H1 (cell line): ENCODE measurements at regions not wholly inside any gene's neighbourhood (a gene's known extent, or its start where the extent isn't known, plus 50 kb on each side); places are given as distances from the start of the nearest gene placed in this dataset.

Experiments used
- EGR1 ChIP-seq: IDR thresholded peaks from 2 replicates; pipeline ENCODE4 v1.6.1; 2011; ENCODE audit warnings: low read depth, low read length, borderline replicate concordance
- GABPA ChIP-seq: IDR thresholded peaks from 2 replicates; pipeline ENCODE4 v1.6.1; 2011; ENCODE audit warnings: mild to moderate bottlenecking, low read length, moderate library complexity, borderline replicate concordance; ENCODE audit not compliant: insufficient read depth
- KDM5A ChIP-seq: fragments of 200-600 bp; IDR thresholded peaks from 2 replicates; pipeline ENCODE4 v1.7.1; 2012; ENCODE audit warnings: mild to moderate bottlenecking, low read length, inconsistent platforms, mixed read lengths
- POLR2A ChIP-seq, 2 experiments: IDR thresholded peaks; 1 replicate in 1 of 2; 2 replicates in 1 of 2; pipeline ENCODE4 v1.6.1; 2011; ENCODE audit warnings: low read depth in 2 of 2, low read length in 2 of 2, mild to moderate bottlenecking in 2 of 2; ENCODE audit errors: control extremely low read depth in 1 of 2
- TF ChIP-seq, protein P1 (sequence below): fragments of 300-600 bp; sonication (generic); IDR thresholded peaks from 2 replicates; pipeline ENCODE4 v1.7.1; 2012; ENCODE audit warnings: low read length, moderate library complexity, mild to moderate bottlenecking, inconsistent platforms; ENCODE audit not compliant: insufficient replicate concordance

GRCh38 chr10:113386005-113386404, 166.8 kb upstream of the HABP2 start (continued):
- TF ChIP-seq, protein P1, sequence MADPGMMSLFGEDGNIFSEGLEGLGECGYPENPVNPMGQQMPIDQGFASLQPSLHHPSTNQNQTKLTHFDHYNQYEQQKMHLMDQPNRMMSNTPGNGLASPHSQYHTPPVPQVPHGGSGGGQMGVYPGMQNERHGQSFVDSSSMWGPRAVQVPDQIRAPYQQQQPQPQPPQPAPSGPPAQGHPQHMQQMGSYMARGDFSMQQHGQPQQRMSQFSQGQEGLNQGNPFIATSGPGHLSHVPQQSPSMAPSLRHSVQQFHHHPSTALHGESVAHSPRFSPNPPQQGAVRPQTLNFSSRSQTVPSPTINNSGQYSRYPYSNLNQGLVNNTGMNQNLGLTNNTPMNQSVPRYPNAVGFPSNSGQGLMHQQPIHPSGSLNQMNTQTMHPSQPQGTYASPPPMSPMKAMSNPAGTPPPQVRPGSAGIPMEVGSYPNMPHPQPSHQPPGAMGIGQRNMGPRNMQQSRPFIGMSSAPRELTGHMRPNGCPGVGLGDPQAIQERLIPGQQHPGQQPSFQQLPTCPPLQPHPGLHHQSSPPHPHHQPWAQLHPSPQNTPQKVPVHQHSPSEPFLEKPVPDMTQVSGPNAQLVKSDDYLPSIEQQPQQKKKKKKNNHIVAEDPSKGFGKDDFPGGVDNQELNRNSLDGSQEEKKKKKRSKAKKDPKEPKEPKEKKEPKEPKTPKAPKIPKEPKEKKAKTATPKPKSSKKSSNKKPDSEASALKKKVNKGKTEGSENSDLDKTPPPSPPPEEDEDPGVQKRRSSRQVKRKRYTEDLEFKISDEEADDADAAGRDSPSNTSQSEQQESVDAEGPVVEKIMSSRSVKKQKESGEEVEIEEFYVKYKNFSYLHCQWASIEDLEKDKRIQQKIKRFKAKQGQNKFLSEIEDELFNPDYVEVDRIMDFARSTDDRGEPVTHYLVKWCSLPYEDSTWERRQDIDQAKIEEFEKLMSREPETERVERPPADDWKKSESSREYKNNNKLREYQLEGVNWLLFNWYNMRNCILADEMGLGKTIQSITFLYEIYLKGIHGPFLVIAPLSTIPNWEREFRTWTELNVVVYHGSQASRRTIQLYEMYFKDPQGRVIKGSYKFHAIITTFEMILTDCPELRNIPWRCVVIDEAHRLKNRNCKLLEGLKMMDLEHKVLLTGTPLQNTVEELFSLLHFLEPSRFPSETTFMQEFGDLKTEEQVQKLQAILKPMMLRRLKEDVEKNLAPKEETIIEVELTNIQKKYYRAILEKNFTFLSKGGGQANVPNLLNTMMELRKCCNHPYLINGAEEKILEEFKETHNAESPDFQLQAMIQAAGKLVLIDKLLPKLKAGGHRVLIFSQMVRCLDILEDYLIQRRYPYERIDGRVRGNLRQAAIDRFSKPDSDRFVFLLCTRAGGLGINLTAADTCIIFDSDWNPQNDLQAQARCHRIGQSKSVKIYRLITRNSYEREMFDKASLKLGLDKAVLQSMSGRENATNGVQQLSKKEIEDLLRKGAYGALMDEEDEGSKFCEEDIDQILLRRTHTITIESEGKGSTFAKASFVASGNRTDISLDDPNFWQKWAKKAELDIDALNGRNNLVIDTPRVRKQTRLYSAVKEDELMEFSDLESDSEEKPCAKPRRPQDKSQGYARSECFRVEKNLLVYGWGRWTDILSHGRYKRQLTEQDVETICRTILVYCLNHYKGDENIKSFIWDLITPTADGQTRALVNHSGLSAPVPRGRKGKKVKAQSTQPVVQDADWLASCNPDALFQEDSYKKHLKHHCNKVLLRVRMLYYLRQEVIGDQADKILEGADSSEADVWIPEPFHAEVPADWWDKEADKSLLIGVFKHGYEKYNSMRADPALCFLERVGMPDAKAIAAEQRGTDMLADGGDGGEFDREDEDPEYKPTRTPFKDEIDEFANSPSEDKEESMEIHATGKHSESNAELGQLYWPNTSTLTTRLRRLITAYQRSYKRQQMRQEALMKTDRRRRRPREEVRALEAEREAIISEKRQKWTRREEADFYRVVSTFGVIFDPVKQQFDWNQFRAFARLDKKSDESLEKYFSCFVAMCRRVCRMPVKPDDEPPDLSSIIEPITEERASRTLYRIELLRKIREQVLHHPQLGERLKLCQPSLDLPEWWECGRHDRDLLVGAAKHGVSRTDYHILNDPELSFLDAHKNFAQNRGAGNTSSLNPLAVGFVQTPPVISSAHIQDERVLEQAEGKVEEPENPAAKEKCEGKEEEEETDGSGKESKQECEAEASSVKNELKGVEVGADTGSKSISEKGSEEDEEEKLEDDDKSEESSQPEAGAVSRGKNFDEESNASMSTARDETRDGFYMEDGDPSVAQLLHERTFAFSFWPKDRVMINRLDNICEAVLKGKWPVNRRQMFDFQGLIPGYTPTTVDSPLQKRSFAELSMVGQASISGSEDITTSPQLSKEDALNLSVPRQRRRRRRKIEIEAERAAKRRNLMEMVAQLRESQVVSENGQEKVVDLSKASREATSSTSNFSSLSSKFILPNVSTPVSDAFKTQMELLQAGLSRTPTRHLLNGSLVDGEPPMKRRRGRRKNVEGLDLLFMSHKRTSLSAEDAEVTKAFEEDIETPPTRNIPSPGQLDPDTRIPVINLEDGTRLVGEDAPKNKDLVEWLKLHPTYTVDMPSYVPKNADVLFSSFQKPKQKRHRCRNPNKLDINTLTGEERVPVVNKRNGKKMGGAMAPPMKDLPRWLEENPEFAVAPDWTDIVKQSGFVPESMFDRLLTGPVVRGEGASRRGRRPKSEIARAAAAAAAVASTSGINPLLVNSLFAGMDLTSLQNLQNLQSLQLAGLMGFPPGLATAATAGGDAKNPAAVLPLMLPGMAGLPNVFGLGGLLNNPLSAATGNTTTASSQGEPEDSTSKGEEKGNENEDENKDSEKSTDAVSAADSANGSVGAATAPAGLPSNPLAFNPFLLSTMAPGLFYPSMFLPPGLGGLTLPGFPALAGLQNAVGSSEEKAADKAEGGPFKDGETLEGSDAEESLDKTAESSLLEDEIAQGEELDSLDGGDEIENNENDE = no peak
- TF ChIP-seq EGR1 (no peak), GABPA (no peak), POLR2A (IDR thresholded peaks at IDR 0.05; ENCODE audit: control extremely low read depth in 1 of 2, low read depth in 2 of 2, low read length in 2 of 2) (no peak), KDM5A (no peak)
